H1 (cell line): ENCODE measurements at regions not wholly inside any gene's neighbourhood (a gene's known extent, or its start where the extent isn't known, plus 50 kb on each side); places are given as distances from the start of the nearest gene placed in this dataset.

Source experiments
- TF ChIP-seq, protein P1 (sequence below), 3 experiments: IDR thresholded peaks; 1 replicate in 2 of 3; 2 replicates in 1 of 3; pipeline versions ENCODE4 v1.5.1 to v1.6.1; 2011; ENCODE audit warnings: low read length in 3 of 3, mild to moderate bottlenecking in 3 of 3, inconsistent platforms in 2 of 3, low read depth in 1 of 3, moderate library complexity in 1 of 3; ENCODE audit not compliant: insufficient read depth in 1 of 3; ENCODE audit errors: control extremely low read depth in 1 of 3

DNA sequence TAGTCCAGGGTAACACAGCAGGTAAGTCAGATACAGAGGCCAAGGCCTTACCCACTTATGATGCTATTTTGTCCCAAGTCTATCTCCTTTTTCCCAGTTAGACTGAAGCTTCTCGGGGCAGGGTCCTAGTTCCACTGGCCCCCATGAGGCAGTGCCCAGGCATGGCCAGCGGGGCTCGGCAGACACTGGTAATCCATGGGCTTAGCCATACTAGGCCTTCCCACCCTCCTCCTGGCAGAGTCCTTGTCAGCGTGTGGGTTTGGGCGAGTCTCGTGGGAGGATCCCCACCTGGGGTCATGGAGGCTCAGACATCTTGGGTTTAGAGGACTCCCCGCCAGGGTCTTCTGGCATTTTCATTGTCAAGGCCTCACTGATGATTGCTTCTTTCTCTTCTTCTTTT is 84.7 kb upstream of the BRD7 start (continued):
- TF ChIP-seq, protein P1, sequence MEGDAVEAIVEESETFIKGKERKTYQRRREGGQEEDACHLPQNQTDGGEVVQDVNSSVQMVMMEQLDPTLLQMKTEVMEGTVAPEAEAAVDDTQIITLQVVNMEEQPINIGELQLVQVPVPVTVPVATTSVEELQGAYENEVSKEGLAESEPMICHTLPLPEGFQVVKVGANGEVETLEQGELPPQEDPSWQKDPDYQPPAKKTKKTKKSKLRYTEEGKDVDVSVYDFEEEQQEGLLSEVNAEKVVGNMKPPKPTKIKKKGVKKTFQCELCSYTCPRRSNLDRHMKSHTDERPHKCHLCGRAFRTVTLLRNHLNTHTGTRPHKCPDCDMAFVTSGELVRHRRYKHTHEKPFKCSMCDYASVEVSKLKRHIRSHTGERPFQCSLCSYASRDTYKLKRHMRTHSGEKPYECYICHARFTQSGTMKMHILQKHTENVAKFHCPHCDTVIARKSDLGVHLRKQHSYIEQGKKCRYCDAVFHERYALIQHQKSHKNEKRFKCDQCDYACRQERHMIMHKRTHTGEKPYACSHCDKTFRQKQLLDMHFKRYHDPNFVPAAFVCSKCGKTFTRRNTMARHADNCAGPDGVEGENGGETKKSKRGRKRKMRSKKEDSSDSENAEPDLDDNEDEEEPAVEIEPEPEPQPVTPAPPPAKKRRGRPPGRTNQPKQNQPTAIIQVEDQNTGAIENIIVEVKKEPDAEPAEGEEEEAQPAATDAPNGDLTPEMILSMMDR (IDR thresholded peaks at IDR 0.05; ENCODE audit: control extremely low read depth in 1 of 3, insufficient read depth in 1 of 3, low read depth in 1 of 3, low read length in 3 of 3): no peak
